ENCODE measurements at regions not wholly inside any gene's neighbourhood (a gene's known extent, or its start where the extent isn't known, plus 50 kb on each side); places are given as distances from the start of the nearest gene placed in this dataset.

GRCh38 chr13:81713201-81713600, 1372.3 kb upstream of the SPRY2 start:
- H3K27me3 ChIP-seq (ENCODE audit: insufficient read depth, poor library complexity, severe bottlenecking): no peaks in the 10 kb centered on the region
- no peak overlapping the region for H3K4me3 ChIP-seq (replicated peaks; ENCODE audit: insufficient read depth, low read length)
- DNase-seq (ENCODE audit: low read depth in 1 of 2, low spot score in 1 of 2): no peak
- TF ChIP-seq POLR2AphosphoS5 (IDR thresholded peaks at IDR 0.05; ENCODE audit: low read depth): no peak
- TF ChIP-seq GABPA (IDR thresholded peaks at IDR 0.05; ENCODE audit: low read depth): no peak
- TF ChIP-seq REST (IDR thresholded peaks at IDR 0.05; ENCODE audit: insufficient replicate concordance, low read depth): no peak
- no peak for TF ChIP-seq SPI1 (IDR thresholded peaks at IDR 0.05; ENCODE audit: borderline replicate concordance, low read depth)
- no peak overlapping the region for H3K27ac ChIP-seq (replicated peaks)

GRCh38 chr13:81697826-81698225, 1356.9 kb upstream of the SPRY2 start:
- Histone ChIP-seq H3K4me3 (replicated peaks; ENCODE audit: insufficient read depth, low read length) (no peak overlapping the region), H3K27ac (replicated peaks) (no peak overlapping the region), H3K27me3 (ENCODE audit: insufficient read depth, poor library complexity, severe bottlenecking) (no peaks in the 10 kb centered on the region)
- no peak for DNase-seq (ENCODE audit: low read depth in 1 of 2, low spot score in 1 of 2)
- TF ChIP-seq POLR2AphosphoS5 (IDR thresholded peaks at IDR 0.05; ENCODE audit: low read depth): no peak
- no peak for TF ChIP-seq REST (IDR thresholded peaks at IDR 0.05; ENCODE audit: insufficient replicate concordance, low read depth)
- no peak for TF ChIP-seq GABPA (IDR thresholded peaks at IDR 0.05; ENCODE audit: low read depth)
- TF ChIP-seq SPI1 (IDR thresholded peaks at IDR 0.05; ENCODE audit: borderline replicate concordance, low read depth): no peak

GRCh38 chr13:81686877-81687276, 1346.0 kb upstream of the SPRY2 start:
- H3K4me3 ChIP-seq (replicated peaks; ENCODE audit: insufficient read depth, low read length): no peak overlapping the region
- DNase-seq (ENCODE audit: low read depth in 1 of 2, low spot score in 1 of 2): no peak
- no peaks in the 10 kb centered on the region for H3K27me3 ChIP-seq (ENCODE audit: insufficient read depth, poor library complexity, severe bottlenecking)
- TF ChIP-seq GABPA (IDR thresholded peaks at IDR 0.05; ENCODE audit: low read depth) (no peak), SPI1 (IDR thresholded peaks at IDR 0.05; ENCODE audit: borderline replicate concordance, low read depth) (no peak)
- no peak overlapping the region for H3K27ac ChIP-seq (replicated peaks)

GRCh38 chr13:81683521-81683920, 1342.6 kb upstream of the SPRY2 start:
- TF ChIP-seq GABPA (IDR thresholded peaks at IDR 0.05; ENCODE audit: low read depth) (no peak), POLR2AphosphoS5 (IDR thresholded peaks at IDR 0.05; ENCODE audit: low read depth) (no peak), CTCF (IDR thresholded peaks at IDR 0.05; ENCODE audit: insufficient read depth, low read length) (no peak), SPI1 (IDR thresholded peaks at IDR 0.05; ENCODE audit: borderline replicate concordance, low read depth) (no peak), REST (IDR thresholded peaks at IDR 0.05; ENCODE audit: insufficient replicate concordance, low read depth) (no peak)
- Histone ChIP-seq H3K27me3 (ENCODE audit: insufficient read depth, poor library complexity, severe bottlenecking) (no peaks in the 10 kb centered on the region), H3K27ac (replicated peaks) (no peak overlapping the region), H3K4me3 (replicated peaks; ENCODE audit: insufficient read depth, low read length) (no peak overlapping the region)
- no peak for DNase-seq (ENCODE audit: low read depth in 1 of 2, low spot score in 1 of 2)

Data from HL-60 (cell line).